Dedifferentiated amniotic fluid mesenchymal stem cell (primary cell): ENCODE measurements at regions not wholly inside any gene's neighbourhood (a gene's known extent, or its start where the extent isn't known, plus 50 kb on each side); places are given as distances from the start of the nearest gene placed in this dataset.
"Not testable (repeated sequence)": the region's sequence is repeated elsewhere in the genome, so short reads cannot be mapped to it uniquely, and the experiment has no call there.

Experiments used
- DNase-seq: peaks from one replicate; pipeline ENCODE4 v3.0.0-alpha.2; 2016; ENCODE audit errors: extremely low spot score

GRCh38 chr13:107916902-107917301, 298.4 kb downstream of the LIG4 start:
- not testable (repeated sequence) for DNase-seq

- DNase-seq: no peak
Measured at GRCh38 chr13:107912745-107913144, 302.6 kb downstream of the LIG4 start.

- DNase-seq: no peak
Measured at GRCh38 chr13:107907065-107907805, 308.1 kb downstream of the LIG4 start.

GRCh38 chr13:107906131-107906530, 309.2 kb downstream of the LIG4 start:
- DNase-seq: no peak

- DNase-seq: no peak
Measured at GRCh38 chr13:107901996-107902562, 313.3 kb downstream of the LIG4 start.

- DNase-seq: no peak
Measured at GRCh38 chr13:107901230-107901629, 314.1 kb downstream of the LIG4 start.

GRCh38 chr13:107900775-107901174, 314.6 kb downstream of the LIG4 start:
- peak; percentile 30 for DNase-seq

- no peak for DNase-seq
Measured at GRCh38 chr13:107886118-107886517, 329.2 kb downstream of the LIG4 start.

- no peak for DNase-seq
Measured at GRCh38 chr13:107884564-107884963, 330.8 kb downstream of the LIG4 start.

- peak; percentile 61 for DNase-seq
Measured at GRCh38 chr13:107883561-107884175, 331.7 kb downstream of the LIG4 start.

GRCh38 chr13:107882708-107883560, 332.4 kb downstream of the LIG4 start:
- DNase-seq: no peak

GRCh38 chr13:107881362-107881761, 334.0 kb downstream of the LIG4 start:
- no peak for DNase-seq

GRCh38 chr13:107874456-107874855, 340.9 kb downstream of the LIG4 start:
- DNase-seq: no peak

- DNase-seq: no peak
Measured at GRCh38 chr13:107873926-107874325, 341.4 kb downstream of the LIG4 start.

GRCh38 chr13:107870400-107870799, 344.9 kb downstream of the LIG4 start:
- DNase-seq: no peak

GRCh38 chr13:107867701-107868661, 347.4 kb downstream of the LIG4 start:
- peak; percentile 58 for DNase-seq

GRCh38 chr13:107866941-107867623, 348.3 kb downstream of the LIG4 start:
- DNase-seq: peak; percentile 64

GRCh38 chr13:107866032-107866940, 349.1 kb downstream of the LIG4 start:
- peak; percentile 31 for DNase-seq

GRCh38 chr13:107865643-107866031, 349.7 kb downstream of the LIG4 start:
- DNase-seq: no peak

GRCh38 chr13:107865318-107865575, 350.1 kb downstream of the LIG4 start:
- DNase-seq: no peak
